Ascending aorta (tissue), 2 donors: ENCODE measurements at regions not wholly inside any gene's neighbourhood (a gene's known extent, or its start where the extent isn't known, plus 50 kb on each side); places are given as distances from the start of the nearest gene placed in this dataset.

Source experiments
- DNase-seq, 2 donors: peaks; one replicate each; pipeline ENCODE4 v3.0.0-alpha.2; 2019; ENCODE audit warnings: low spot score in 2 of 2
- H3K27ac ChIP-seq, 2 donors: fragments of 200-600 bp; sonication (generic); one replicate each; pipeline ENCODE4 v1.5.1; 2016 to 2017; ENCODE audit warnings: mild to moderate bottlenecking in 1 of 2
- H3K27me3 ChIP-seq: fragments of 200-600 bp; sonication (generic); one replicate; pipeline ENCODE4 v1.5.1; 2017
- H3K36me3 ChIP-seq, 2 donors: fragments of 200-600 bp; sonication (generic); one replicate each; pipeline ENCODE4 v1.5.1; 2016
- H3K4me1 ChIP-seq, 2 donors: fragments of 200-600 bp; sonication (generic); one replicate each; pipeline ENCODE4 v1.5.1; 2016 to 2017; ENCODE audit warnings: mild to moderate bottlenecking in 1 of 2
- H3K4me3 ChIP-seq, 2 donors: fragments of 200-600 bp; sonication (generic); one replicate each; pipeline ENCODE4 v1.5.1; 2016 to 2017; ENCODE audit warnings: mild to moderate bottlenecking in 1 of 2
- H3K9me3 ChIP-seq, 2 donors: fragments of 200-600 bp; sonication (generic); one replicate each; pipeline ENCODE4 v1.5.1; 2016
- intact Hi-C: fragments of 100-400 bp; cut with DNase I; formaldehyde crosslinking; loops from one replicate; pipeline ENCODE4 v1.15.1; 2023
- TF ChIP-seq, protein P1 (sequence below), 3 experiments: fragments of 200-600 bp in 2 of 3; fragments of 450-650 bp in 1 of 3; sonication (generic) in 2 of 3; IDR thresholded peaks; one replicate each; pipeline ENCODE4 v1.5.1; 2016 to 2019; ENCODE audit warnings: antibody characterized with exemption in 3 of 3, mild to moderate bottlenecking in 1 of 3, moderate library complexity in 1 of 3

DNA sequence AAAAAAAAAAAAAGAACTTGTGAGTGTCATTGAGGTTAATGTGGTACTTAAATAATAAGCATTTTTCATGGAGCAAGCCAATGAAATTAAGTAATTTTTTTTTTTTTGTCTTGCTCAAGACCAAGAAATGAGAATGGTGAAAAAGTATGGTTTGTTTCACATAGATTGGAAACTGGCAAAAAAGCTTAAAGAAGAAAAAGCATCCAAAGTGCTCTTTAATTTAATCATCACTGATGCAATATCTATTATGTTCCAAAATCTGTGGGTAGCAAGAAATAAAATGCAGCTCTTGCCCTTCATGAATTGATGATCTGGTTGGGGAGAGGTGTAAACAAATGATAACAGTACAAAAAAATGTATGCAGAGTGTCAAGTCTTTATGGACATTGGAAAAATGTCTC is 980.6 kb downstream of the REEP3 start:
- no peaks in the 10 kb centered on the region for H3K4me1 ChIP-seq
- H3K36me3 ChIP-seq, result no peaks in the 10 kb centered on the region
- H3K9me3 ChIP-seq, result no peaks in the 10 kb centered on the region
- H3K27ac ChIP-seq, result no peak overlapping the region
- intact Hi-C loops, result no loop called here
- no peak overlapping the region for H3K4me3 ChIP-seq
- DNase-seq, result no peak
- H3K27me3 ChIP-seq, result no peaks in the 10 kb centered on the region
- TF ChIP-seq, protein P1, sequence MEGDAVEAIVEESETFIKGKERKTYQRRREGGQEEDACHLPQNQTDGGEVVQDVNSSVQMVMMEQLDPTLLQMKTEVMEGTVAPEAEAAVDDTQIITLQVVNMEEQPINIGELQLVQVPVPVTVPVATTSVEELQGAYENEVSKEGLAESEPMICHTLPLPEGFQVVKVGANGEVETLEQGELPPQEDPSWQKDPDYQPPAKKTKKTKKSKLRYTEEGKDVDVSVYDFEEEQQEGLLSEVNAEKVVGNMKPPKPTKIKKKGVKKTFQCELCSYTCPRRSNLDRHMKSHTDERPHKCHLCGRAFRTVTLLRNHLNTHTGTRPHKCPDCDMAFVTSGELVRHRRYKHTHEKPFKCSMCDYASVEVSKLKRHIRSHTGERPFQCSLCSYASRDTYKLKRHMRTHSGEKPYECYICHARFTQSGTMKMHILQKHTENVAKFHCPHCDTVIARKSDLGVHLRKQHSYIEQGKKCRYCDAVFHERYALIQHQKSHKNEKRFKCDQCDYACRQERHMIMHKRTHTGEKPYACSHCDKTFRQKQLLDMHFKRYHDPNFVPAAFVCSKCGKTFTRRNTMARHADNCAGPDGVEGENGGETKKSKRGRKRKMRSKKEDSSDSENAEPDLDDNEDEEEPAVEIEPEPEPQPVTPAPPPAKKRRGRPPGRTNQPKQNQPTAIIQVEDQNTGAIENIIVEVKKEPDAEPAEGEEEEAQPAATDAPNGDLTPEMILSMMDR (IDR thresholded peaks at IDR 0.05), result no peak

DNA sequence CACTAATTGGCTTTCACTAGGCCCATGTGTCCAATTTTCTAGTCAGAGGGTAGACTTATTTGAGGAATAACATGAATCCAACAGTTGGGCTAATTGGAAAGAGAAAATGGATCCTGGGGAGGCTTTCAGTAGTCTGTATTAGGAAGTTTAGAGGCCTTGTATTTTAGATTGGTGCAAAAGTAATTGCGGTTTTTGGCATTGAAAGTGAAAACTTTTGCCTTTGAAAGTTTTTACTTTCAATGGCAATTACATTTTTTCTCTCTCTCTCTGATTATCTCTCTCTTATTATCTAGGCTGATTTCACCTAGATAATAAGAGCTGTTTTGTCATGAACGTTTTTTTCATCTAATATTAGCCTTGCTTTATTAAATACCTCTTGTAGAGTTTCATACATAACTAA is 981.7 kb downstream of the REEP3 start:
- intact Hi-C loops, result no loop called here
- Histone ChIP-seq H3K27me3 (no peaks in the 10 kb centered on the region), H3K9me3 (no peaks in the 10 kb centered on the region), H3K4me3 (no peak overlapping the region), H3K4me1 (no peaks in the 10 kb centered on the region), H3K36me3 (no peaks in the 10 kb centered on the region), H3K27ac (no peak overlapping the region)
- no peak for DNase-seq
- TF ChIP-seq, protein P1 (IDR thresholded peaks at IDR 0.05), result no peak

DNA sequence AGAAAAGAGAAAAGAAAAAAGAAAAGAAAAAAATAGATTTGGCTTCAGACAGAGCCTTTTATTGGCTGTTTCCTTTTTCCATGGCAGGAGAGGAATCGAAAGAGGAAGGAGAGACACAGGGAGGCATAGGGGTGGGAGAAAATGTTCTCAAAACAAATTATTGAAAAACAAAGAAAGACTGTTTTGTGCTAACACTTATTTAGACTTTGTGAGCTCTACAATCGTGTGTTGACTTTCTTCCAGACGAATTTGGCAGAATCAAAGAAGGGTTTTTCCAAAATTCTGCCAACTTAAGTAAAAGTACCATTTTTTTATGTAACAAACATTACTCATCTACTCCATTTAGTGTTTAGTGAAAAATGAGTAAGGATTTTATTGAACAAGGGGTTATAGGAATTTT is 982.2 kb downstream of the REEP3 start:
- no peak overlapping the region for H3K4me3 ChIP-seq
- H3K27me3 ChIP-seq, result no peaks in the 10 kb centered on the region
- H3K4me1 ChIP-seq, result no peaks in the 10 kb centered on the region
- H3K36me3 ChIP-seq, result no peaks in the 10 kb centered on the region
- TF ChIP-seq, protein P1 (IDR thresholded peaks at IDR 0.05), result no peak
- no peaks in the 10 kb centered on the region for H3K9me3 ChIP-seq
- no peak overlapping the region for H3K27ac ChIP-seq
- no peak for DNase-seq
- intact Hi-C loops, result no loop called here

DNA sequence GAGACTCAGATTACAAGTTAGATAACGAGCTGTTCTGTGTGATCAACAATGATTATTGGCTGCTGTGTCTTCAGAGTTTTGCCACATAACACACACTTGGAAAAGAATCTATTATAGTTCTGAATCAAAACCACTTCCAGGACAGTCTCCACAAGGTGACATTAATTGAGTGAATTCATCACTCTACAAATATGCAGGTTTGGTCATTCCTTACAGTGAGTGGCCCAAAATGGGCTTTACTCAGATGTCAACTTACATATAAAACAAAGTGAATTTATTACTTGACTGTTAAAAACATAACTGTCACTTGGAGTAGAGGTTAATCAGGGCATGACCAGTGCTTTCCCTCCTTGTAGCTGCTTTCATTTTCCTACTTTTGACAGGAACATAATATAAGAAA is 984.3 kb downstream of the REEP3 start:
- H3K4me1 ChIP-seq, result no peaks in the 10 kb centered on the region
- no peaks in the 10 kb centered on the region for H3K9me3 ChIP-seq
- H3K27me3 ChIP-seq, result no peaks in the 10 kb centered on the region
- no peaks in the 10 kb centered on the region for H3K36me3 ChIP-seq
- TF ChIP-seq, protein P1 (IDR thresholded peaks at IDR 0.05), result no peak
- DNase-seq, result no peak
- no peak overlapping the region for H3K4me3 ChIP-seq
- no peak overlapping the region for H3K27ac ChIP-seq
- intact Hi-C loops, result no loop called here

DNA sequence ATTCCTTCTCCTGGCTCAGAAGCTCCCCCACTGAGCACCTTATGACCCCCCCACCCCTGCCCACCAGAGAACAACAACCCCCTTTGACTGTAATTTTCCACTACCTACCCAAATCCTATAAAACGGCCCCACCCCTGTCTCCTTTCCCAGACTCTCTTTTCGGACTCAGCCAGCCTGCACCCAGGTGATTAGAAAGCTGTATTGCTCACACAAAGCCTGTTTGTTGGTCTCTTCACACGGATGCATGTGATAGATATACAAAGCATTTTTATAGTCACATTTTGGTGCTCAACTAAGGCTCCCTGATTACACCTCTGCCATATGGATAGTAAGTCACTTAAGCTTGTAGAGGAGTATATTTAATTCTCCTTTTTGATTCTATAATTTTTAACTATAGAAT is 985.8 kb downstream of the REEP3 start:
- no peak overlapping the region for H3K4me3 ChIP-seq
- intact Hi-C loops, result no loop called here
- no peaks in the 10 kb centered on the region for H3K27me3 ChIP-seq
- no peak overlapping the region for H3K27ac ChIP-seq
- DNase-seq, result no peak
- no peaks in the 10 kb centered on the region for H3K4me1 ChIP-seq
- TF ChIP-seq, protein P1 (IDR thresholded peaks at IDR 0.05), result no peak
- no peaks in the 10 kb centered on the region for H3K9me3 ChIP-seq
- no peaks in the 10 kb centered on the region for H3K36me3 ChIP-seq

DNA sequence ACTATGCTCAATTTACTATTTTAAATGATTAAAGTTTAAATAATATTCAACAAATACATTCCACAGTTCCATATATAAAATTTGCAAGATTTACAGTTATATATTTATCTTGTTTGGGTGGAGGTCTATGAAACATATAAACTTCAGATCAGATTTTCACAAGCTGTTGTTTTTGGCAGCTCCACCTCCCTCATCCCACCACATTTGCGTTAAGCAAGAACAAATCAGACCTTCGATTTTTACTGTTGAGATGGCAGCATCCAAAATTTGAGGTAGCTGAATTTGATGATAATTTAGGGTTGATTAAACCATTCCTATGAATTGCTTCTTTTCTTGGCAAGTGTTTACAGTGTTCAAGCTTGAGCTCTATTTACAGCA is 986.4 kb downstream of the REEP3 start:
- intact Hi-C loops, result no loop called here
- no peak for DNase-seq
- TF ChIP-seq, protein P1 (IDR thresholded peaks at IDR 0.05), result no peak

More for the DNA sequence above, 986.4 kb downstream of the REEP3 start:
- Histone ChIP-seq H3K4me3 (no peak overlapping the region), H3K4me1 (no peaks in the 10 kb centered on the region), H3K36me3 (no peaks in the 10 kb centered on the region), H3K27ac (no peak overlapping the region), H3K9me3 (no peaks in the 10 kb centered on the region), H3K27me3 (no peaks in the 10 kb centered on the region)
